HCT116 (cell line): ENCODE measurements at regions not wholly inside any gene's neighbourhood (a gene's known extent, or its start where the extent isn't known, plus 50 kb on each side); places are given as distances from the start of the nearest gene placed in this dataset.
"Not testable (repeated sequence)": the region's sequence is repeated elsewhere in the genome, so short reads cannot be mapped to it uniquely, and the experiment has no call there.

ENCODE experiments used
- POLR2AphosphoS5 ChIP-seq: IDR thresholded peaks from 2 replicates; pipeline ENCODE4 v1.6.1; 2011; ENCODE audit warnings: mild to moderate bottlenecking, low read depth, low read length, moderate library complexity
- TF ChIP-seq, protein P1 (sequence below), 3 experiments: fragments of 200-600 bp in 1 of 3; sonication (generic) in 1 of 3; IDR thresholded peaks in 2 of 3; conservative IDR thresholded peaks in 1 of 3; 2 replicates each; pipeline ENCODE4 v1.5.1; 2012 to 2017; ENCODE audit warnings: low read depth in 2 of 3, low read length in 2 of 3, antibody characterized with exemption in 1 of 3, borderline replicate concordance in 1 of 3, control low read depth in 1 of 3, mild to moderate bottlenecking in 1 of 3, mixed read lengths in 1 of 3, mixed run types in 1 of 3, moderate library complexity in 1 of 3; ENCODE audit not compliant: insufficient read depth in 1 of 3

DNA sequence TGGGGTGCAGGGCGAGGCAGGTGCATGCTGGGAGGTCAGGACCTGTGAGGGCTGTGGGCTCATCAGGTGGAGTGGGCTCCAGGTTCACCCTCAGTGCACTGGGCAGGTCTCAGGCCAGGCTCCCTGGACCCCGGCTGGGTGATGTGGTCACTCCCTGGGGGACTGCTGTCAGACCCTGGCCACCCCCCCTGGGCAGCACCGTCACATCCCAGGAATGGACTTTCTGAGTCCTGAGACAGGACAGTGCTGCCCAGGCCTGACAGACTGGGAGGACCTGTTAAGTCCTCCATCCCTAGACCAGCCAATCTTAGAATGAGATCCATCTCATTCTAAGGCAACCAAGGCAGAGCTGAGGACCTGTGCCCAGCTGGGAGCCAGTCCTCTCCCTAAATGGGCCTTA is 227.2 kb downstream of the CWH43 start:
- TF ChIP-seq, protein P1, sequence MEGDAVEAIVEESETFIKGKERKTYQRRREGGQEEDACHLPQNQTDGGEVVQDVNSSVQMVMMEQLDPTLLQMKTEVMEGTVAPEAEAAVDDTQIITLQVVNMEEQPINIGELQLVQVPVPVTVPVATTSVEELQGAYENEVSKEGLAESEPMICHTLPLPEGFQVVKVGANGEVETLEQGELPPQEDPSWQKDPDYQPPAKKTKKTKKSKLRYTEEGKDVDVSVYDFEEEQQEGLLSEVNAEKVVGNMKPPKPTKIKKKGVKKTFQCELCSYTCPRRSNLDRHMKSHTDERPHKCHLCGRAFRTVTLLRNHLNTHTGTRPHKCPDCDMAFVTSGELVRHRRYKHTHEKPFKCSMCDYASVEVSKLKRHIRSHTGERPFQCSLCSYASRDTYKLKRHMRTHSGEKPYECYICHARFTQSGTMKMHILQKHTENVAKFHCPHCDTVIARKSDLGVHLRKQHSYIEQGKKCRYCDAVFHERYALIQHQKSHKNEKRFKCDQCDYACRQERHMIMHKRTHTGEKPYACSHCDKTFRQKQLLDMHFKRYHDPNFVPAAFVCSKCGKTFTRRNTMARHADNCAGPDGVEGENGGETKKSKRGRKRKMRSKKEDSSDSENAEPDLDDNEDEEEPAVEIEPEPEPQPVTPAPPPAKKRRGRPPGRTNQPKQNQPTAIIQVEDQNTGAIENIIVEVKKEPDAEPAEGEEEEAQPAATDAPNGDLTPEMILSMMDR (IDR thresholded peaks at IDR 0.05 in 2 of 3, conservative IDR thresholded peaks at IDR 0.05 in 1 of 3; ENCODE audit: borderline replicate concordance in 1 of 3, insufficient read depth in 1 of 3, low read depth in 2 of 3, low read length in 2 of 3), result not testable (repeated sequence)
- not testable (repeated sequence) for TF ChIP-seq POLR2AphosphoS5
